T-cell (primary cell): ENCODE measurements at regions not wholly inside any gene's neighbourhood (a gene's known extent, or its start where the extent isn't known, plus 50 kb on each side); places are given as distances from the start of the nearest gene placed in this dataset.

Experiments
- ATAC-seq, 4 experiments: fragments of 200-7000 bp in 3 of 4; fragments of 150-1000 bp in 1 of 4; cut with Tn5 transposase; replicated peaks in 1 of 4; 1 replicate in 3 of 4; 2 replicates in 1 of 4; pipeline ENCODE4 v1.10.0; 2021; ENCODE audit warnings: moderate library complexity in 3 of 4, mild to moderate bottlenecking in 2 of 4, moderate number of reproducible peaks in 1 of 4
- CTCF ChIA-PET, 2 donors: fragments of 300-600 bp; sonication (Branson Sonifier 250); formaldehyde crosslinking; loops; one replicate each; lab custom pipeline; 2022; ENCODE audit warnings: antibody characterized with exemption in 2 of 2; lab: Charles Lee
- POLR2A ChIA-PET, 2 donors: fragments of 300-600 bp; sonication (Branson Sonifier 250); formaldehyde crosslinking; loops; one replicate each; lab custom pipeline; 2022; ENCODE audit warnings: antibody characterized with exemption in 2 of 2; lab: Charles Lee
- DNase-seq, 35 experiments: peaks; one replicate each; pipeline versions ENCODE4 v3.0.0 to v3.0.0-alpha.2; 2013 to 2023
- H3K27ac ChIP-seq: one replicate; pipeline ENCODE4 v1.5.1; 2013; ENCODE audit warnings: low read length
- H3K27me3 ChIP-seq, 2 experiments: replicated peaks in 1 of 2; 1 replicate in 1 of 2; 2 replicates in 1 of 2; pipeline versions ENCODE4 v1.6.1 to v1.7.0; 2013; ENCODE audit warnings: low read length in 1 of 2, mixed read lengths in 1 of 2; ENCODE audit not compliant: control insufficient read depth in 2 of 2, insufficient read depth in 2 of 2; ENCODE audit errors: extremely low read depth in 1 of 2
- H3K36me3 ChIP-seq, 2 donors: 1 replicate in 1 of 2; 2 replicates in 1 of 2; pipeline versions ENCODE4 v1.6.1 to v1.7.0; 2013; ENCODE audit warnings: low read length in 1 of 2; ENCODE audit not compliant: control insufficient read depth in 2 of 2, insufficient read depth in 1 of 2; ENCODE audit errors: extremely low read depth in 1 of 2
- H3K4me1 ChIP-seq, 2 experiments: 1 replicate in 1 of 2; 2 replicates in 1 of 2; pipeline versions ENCODE4 v1.6.1 to v1.7.0; 2013; ENCODE audit warnings: low read length in 2 of 2, mixed read lengths in 1 of 2; ENCODE audit not compliant: insufficient read depth in 2 of 2, control insufficient read depth in 1 of 2; ENCODE audit errors: extremely low read depth in 1 of 2
- H3K4me3 ChIP-seq, 2 donors: 1 replicate in 1 of 2; 2 replicates in 1 of 2; pipeline versions ENCODE4 v1.5.1 to v1.7.0; 2013; ENCODE audit warnings: mild to moderate bottlenecking in 2 of 2, low read length in 1 of 2, moderate library complexity in 1 of 2; ENCODE audit not compliant: control insufficient read depth in 1 of 2; ENCODE audit errors: extremely low read depth in 1 of 2
- H3K9me3 ChIP-seq: 2 replicates; pipeline ENCODE4 v1.7.0; 2013
- H3K27ac Mint-ChIP-seq, 2 donors: one replicate each; pipeline ENCODE4 v1.8.0; 2020 to 2021; ENCODE audit warnings: mild to moderate bottlenecking in 2 of 2, mixed read lengths in 2 of 2
- H3K27me3 Mint-ChIP-seq, 2 donors: one replicate each; pipeline ENCODE4 v1.8.0; 2021 to 2022; ENCODE audit warnings: mixed read lengths in 2 of 2
- H3K36me3 Mint-ChIP-seq: one replicate; pipeline ENCODE4 v1.8.0; 2021; ENCODE audit warnings: mixed read lengths
- H3K4me1 Mint-ChIP-seq, 3 donors: one replicate each; pipeline ENCODE4 v1.8.0; 2020 to 2022; ENCODE audit warnings: mixed read lengths in 3 of 3, mild to moderate bottlenecking in 1 of 3
- H3K4me3 Mint-ChIP-seq, 3 donors: one replicate each; pipeline ENCODE4 v1.8.0; 2020 to 2022; ENCODE audit warnings: mild to moderate bottlenecking in 3 of 3, mixed read lengths in 3 of 3, moderate library complexity in 3 of 3
- H3K9me3 Mint-ChIP-seq, 3 donors: one replicate each; pipeline ENCODE4 v1.8.0; 2020 to 2022; ENCODE audit warnings: mixed read lengths in 3 of 3
- WGBS: methylation state at CpG from one replicate; pipeline ENCODE4 v1.1.5; 2013; ENCODE audit warnings: missing lambda C conversion rate; ENCODE audit not compliant: insufficient coverage; 5-methylcytosine and 5-hydroxymethylcytosine counted together

DNA sequence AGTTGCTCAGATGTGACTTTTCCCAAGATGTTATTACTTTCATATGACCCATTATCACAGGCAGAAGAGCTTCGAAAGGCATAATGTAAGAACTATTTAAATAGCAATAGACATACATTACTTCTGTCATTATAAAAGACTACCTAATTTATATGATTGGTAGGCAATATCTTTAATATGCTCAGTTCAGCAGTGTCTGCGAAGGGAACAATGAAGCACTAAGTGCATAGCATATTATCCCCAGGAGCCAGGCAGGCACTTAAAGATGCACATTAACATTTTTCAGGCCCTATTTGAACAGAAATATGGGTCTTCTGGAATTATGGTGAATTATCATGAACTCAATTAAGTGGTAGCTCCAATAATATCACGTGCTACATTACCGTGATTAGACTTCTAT lies 217.8 kb downstream of the EPM2A start:
- Mint-ChIP-seq H3K36me3 (no peaks in the 10 kb centered on the region), H3K27ac (no peak overlapping the region), H3K27me3 (no peaks in the 10 kb centered on the region), H3K9me3 (peaks cover 6 to 10% (median 8%) of the 10 kb centered on the region in 3 donors), H3K4me1 (no peaks in the 10 kb centered on the region), H3K4me3 (no peak overlapping the region)
- DNase-seq: no peak
- no peaks in the 10 kb centered on the region for H3K4me1 ChIP-seq
- ATAC-seq: no peak
- ChIA-PET CTCF (no interaction called here), POLR2A (no interaction called here)
- H3K27me3 ChIP-seq: no peaks in the 10 kb centered on the region
- WGBS: no CpG with 5 or more reads among the region's 4 CpGs
- H3K4me3 ChIP-seq: no peak overlapping the region
- H3K36me3 ChIP-seq: no peaks in the 10 kb centered on the region
- no peaks in the 10 kb centered on the region for H3K9me3 ChIP-seq
- no peak overlapping the region for H3K27ac ChIP-seq

DNA sequence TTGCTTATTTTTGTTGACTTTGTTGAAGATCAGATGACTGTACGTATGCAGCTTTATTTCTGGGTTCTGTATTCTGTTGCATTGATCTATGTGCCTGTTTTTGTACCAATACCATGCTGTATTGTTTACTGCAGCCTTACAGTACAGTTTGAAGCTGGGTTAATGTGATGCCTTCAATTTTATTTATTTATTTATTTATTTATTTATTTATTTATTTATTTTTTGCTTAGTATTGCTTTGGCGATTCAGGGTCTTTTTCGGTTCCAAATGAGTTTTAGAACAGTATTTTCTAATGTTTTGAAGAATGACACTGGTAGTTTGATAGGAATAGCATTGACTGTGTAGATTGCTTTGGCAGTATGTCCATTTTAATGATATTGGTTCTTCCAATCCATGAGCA lies 210.3 kb downstream of the EPM2A start:
- no peak overlapping the region for H3K27ac Mint-ChIP-seq
- H3K36me3 ChIP-seq: no peaks in the 10 kb centered on the region
- H3K27me3 Mint-ChIP-seq: peaks cover 3 to 4% of the 10 kb centered on the region in 2 donors
- no peak for ATAC-seq
- no peaks in the 10 kb centered on the region for H3K9me3 ChIP-seq
- no CpG with 5 or more reads among the region's 3 CpGs for WGBS
- H3K36me3 Mint-ChIP-seq: no peaks in the 10 kb centered on the region
- peaks cover 0 to 7% (median 3%) of the 10 kb centered on the region in 3 donors for H3K9me3 Mint-ChIP-seq
- no peak overlapping the region for H3K27ac ChIP-seq
- no peaks in the 10 kb centered on the region for H3K27me3 ChIP-seq
- no peaks in the 10 kb centered on the region for H3K4me1 ChIP-seq
- ChIA-PET CTCF (no interaction called here), POLR2A (no interaction called here)
- no peaks in the 10 kb centered on the region for H3K4me1 Mint-ChIP-seq
- DNase-seq: no peak
- H3K4me3 Mint-ChIP-seq: no peak overlapping the region
- no peak overlapping the region for H3K4me3 ChIP-seq

DNA sequence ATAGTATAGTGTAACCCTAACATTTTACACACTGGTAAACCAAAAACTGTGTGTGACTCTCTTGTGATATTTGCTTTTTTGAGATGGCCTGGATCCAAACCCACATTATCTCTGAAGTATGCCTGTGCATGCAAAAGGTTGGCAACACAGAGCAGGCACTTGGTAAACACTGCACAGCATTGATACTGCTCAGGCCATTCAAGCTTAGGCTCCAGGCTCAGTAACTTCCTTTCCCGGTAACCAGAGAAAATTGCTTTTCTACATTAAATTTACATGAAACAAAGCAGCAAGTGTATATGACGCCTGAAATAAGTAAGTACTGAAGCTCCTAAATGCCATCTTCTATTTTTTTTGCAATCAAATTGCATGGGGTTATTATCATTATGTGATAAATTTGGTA lies 205.7 kb downstream of the EPM2A start:
- H3K27ac Mint-ChIP-seq: no peak overlapping the region
- ATAC-seq (no peak), DNase-seq (no peak)
- Histone ChIP-seq H3K27me3 (no peaks in the 10 kb centered on the region), H3K4me3 (no peak overlapping the region), H3K27ac (no peak overlapping the region), H3K9me3 (no peaks in the 10 kb centered on the region), H3K36me3 (no peaks in the 10 kb centered on the region), H3K4me1 (no peaks in the 10 kb centered on the region)
- no CpG with 5 or more reads among the region's 2 CpGs for WGBS
- H3K27me3 Mint-ChIP-seq: peaks cover 5 to 7% of the 10 kb centered on the region in 2 donors
- ChIA-PET POLR2A (no interaction called here), CTCF (no interaction called here)
- no peaks in the 10 kb centered on the region for H3K4me1 Mint-ChIP-seq
- H3K9me3 Mint-ChIP-seq: peaks cover 0 to 4% (median 0%) of the 10 kb centered on the region in 3 donors
- no peaks in the 10 kb centered on the region for H3K36me3 Mint-ChIP-seq
- no peak overlapping the region for H3K4me3 Mint-ChIP-seq

DNA sequence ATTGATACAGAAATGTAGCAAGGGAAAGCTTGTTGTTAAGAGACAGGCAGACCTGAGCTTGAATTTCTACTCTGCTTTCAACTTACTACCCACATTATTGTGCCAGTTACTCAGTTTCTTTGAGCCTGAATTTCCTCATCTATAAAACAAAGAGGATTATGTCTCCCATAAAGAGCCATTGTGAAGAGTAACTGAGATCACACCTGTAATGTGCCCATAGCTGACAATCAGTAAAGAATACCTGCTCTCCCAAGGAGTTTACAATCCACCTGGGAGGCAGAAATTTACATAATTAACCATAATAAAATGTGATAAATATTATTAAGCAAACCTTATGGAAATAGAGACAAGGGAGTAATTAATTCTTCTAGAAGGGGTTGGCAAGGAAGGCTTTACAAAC lies 204.9 kb downstream of the EPM2A start:
- H3K27me3 Mint-ChIP-seq: peaks cover 5 to 7% of the 10 kb centered on the region in 2 donors
- H3K4me3 Mint-ChIP-seq: no peak overlapping the region
- no peaks in the 10 kb centered on the region for H3K4me1 Mint-ChIP-seq
- H3K36me3 ChIP-seq: no peaks in the 10 kb centered on the region
- H3K9me3 ChIP-seq: no peaks in the 10 kb centered on the region
- H3K4me1 ChIP-seq: no peaks in the 10 kb centered on the region
- H3K4me3 ChIP-seq: no peak overlapping the region
- DNase-seq (no peak), ATAC-seq (no peak)
- H3K27ac ChIP-seq: no peak overlapping the region
- no peak overlapping the region for H3K27ac Mint-ChIP-seq
- ChIA-PET POLR2A (no interaction called here), CTCF (no interaction called here)
- H3K36me3 Mint-ChIP-seq: no peaks in the 10 kb centered on the region
- H3K27me3 ChIP-seq: no peaks in the 10 kb centered on the region
- peaks cover 0 to 4% (median 0%) of the 10 kb centered on the region in 3 donors for H3K9me3 Mint-ChIP-seq

DNA sequence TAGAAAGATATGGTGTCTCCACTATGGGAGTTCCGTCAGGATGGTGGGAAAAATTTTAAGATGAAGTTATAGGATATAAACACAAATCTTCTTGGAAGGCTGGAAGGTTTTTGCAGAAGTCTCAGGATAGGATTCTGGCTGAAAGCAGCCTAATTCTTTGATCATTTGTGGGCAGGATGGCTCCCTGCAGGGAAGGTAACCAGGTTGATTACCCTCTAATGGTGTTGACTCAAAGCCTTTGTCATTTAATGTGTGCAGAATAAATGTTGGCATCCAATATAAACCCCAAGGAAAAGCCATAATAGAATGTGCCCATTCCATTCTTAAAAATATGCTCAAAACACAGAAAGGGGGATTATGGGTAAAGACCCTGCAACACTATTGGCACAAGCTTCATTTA lies 204.3 kb downstream of the EPM2A start:
- ATAC-seq (no peak), DNase-seq (no peak)
- no peak overlapping the region for H3K27ac Mint-ChIP-seq
- no peaks in the 10 kb centered on the region for H3K4me1 Mint-ChIP-seq
- H3K9me3 ChIP-seq: no peaks in the 10 kb centered on the region
- H3K36me3 Mint-ChIP-seq: no peaks in the 10 kb centered on the region
- WGBS: no CpG with 5 or more reads among the region's 1 CpG
- ChIA-PET POLR2A (no interaction called here), CTCF (no interaction called here)
- H3K4me1 ChIP-seq: no peaks in the 10 kb centered on the region
- H3K27me3 ChIP-seq: no peaks in the 10 kb centered on the region
- no peak overlapping the region for H3K27ac ChIP-seq
- no peak overlapping the region for H3K4me3 ChIP-seq
- H3K36me3 ChIP-seq: no peaks in the 10 kb centered on the region
- H3K27me3 Mint-ChIP-seq: peaks cover 5 to 7% of the 10 kb centered on the region in 2 donors
- peaks cover 0 to 4% (median 0%) of the 10 kb centered on the region in 3 donors for H3K9me3 Mint-ChIP-seq
- no peak overlapping the region for H3K4me3 Mint-ChIP-seq

DNA sequence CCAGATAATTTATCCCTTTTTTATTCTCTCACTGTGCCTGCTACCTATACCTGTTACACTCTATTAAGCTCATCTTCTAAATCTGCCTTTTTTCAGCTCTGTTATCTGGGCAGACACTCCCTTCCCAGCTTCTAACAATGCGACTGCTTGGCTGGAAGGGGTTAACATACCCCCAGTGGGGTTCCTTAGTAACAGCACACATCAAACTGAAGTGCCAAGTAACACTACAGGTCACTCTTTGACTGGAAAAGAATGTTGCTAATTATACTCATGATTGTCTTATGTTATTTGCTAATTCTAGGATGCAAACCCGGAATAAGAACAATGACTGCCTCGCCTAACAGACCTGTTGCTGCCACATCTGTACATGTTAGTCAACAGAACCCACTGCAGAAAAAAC lies 203.5 kb downstream of the EPM2A start:
- Histone ChIP-seq H3K9me3 (no peaks in the 10 kb centered on the region), H3K27ac (no peak overlapping the region), H3K4me3 (no peak overlapping the region), H3K27me3 (no peaks in the 10 kb centered on the region), H3K4me1 (no peaks in the 10 kb centered on the region), H3K36me3 (no peaks in the 10 kb centered on the region)
- no CpG with 5 or more reads among the region's 3 CpGs for WGBS
- no peaks in the 10 kb centered on the region for H3K4me1 Mint-ChIP-seq
- DNase-seq (no peak), ATAC-seq (no peak)
- ChIA-PET POLR2A (no interaction called here), CTCF (no interaction called here)
- H3K4me3 Mint-ChIP-seq: no peak overlapping the region
- peaks cover 0 to 4% (median 0%) of the 10 kb centered on the region in 3 donors for H3K9me3 Mint-ChIP-seq
- peaks cover 5 to 7% of the 10 kb centered on the region in 2 donors for H3K27me3 Mint-ChIP-seq
- no peaks in the 10 kb centered on the region for H3K36me3 Mint-ChIP-seq
- H3K27ac Mint-ChIP-seq: no peak overlapping the region

DNA sequence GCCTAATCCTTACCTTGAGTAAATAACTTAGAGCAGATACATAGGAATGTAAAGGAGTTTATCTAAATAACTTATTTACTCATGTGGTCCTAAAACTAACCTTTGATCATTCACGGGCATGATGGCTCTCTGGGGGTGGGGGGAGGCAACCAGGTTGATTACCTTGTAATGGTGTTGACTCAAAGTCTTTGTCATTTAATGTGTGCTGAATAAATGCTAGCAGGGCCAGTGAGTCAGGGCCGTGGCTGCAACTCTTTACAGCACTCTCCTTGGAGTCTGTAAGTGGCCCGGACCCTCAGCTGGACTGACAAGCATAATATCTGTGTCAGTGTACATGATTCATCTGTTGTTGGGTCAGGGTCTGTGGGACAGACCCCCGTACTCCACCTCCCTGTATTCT lies 203.0 kb downstream of the EPM2A start:
- peaks cover 5 to 7% of the 10 kb centered on the region in 2 donors for H3K27me3 Mint-ChIP-seq
- no peaks in the 10 kb centered on the region for H3K4me1 ChIP-seq
- no peaks in the 10 kb centered on the region for H3K36me3 Mint-ChIP-seq
- no peak overlapping the region for H3K4me3 Mint-ChIP-seq
- CTCF ChIA-PET: no interaction called here
- H3K4me1 Mint-ChIP-seq: no peaks in the 10 kb centered on the region
- POLR2A ChIA-PET: no interaction called here
- no peak overlapping the region for H3K27ac ChIP-seq
- ATAC-seq: no peak
- WGBS: 10% methylated on average over 2 of the region's 4 CpGs
- no peaks in the 10 kb centered on the region for H3K36me3 ChIP-seq
- no peak overlapping the region for H3K27ac Mint-ChIP-seq
- no peak overlapping the region for H3K4me3 ChIP-seq
- no peak for DNase-seq
- H3K9me3 Mint-ChIP-seq: peaks cover 0 to 3% (median 0%) of the 10 kb centered on the region in 3 donors
- H3K9me3 ChIP-seq: no peaks in the 10 kb centered on the region
- H3K27me3 ChIP-seq: no peaks in the 10 kb centered on the region
